ENCODE measurements at regions not wholly inside any gene's neighbourhood (a gene's known extent, or its start where the extent isn't known, plus 50 kb on each side); places are given as distances from the start of the nearest gene placed in this dataset.

GRCh38 chr6:85113934-85114580 lies 335.8 kb upstream of the NT5E start:
- TF ChIP-seq CTCF (IDR thresholded peaks at IDR 0.05) (no peak), CREM (CRISPR knock-in tag; IDR thresholded peaks at IDR 0.05) (no peak), FOXJ3 (CRISPR knock-in tag; IDR thresholded peaks at IDR 0.05; ENCODE audit: borderline replicate concordance) (no peak), NFE2L1 (CRISPR knock-in tag; IDR thresholded peaks at IDR 0.05) (no peak), MAX (CRISPR knock-in tag; IDR thresholded peaks at IDR 0.05) (no peak), ZNF232 (CRISPR knock-in tag; IDR thresholded peaks at IDR 0.05) (no peak), CDX4 (CRISPR knock-in tag; IDR thresholded peaks at IDR 0.05; ENCODE audit: borderline replicate concordance) (no peak), FOXP4 (CRISPR knock-in tag; IDR thresholded peaks at IDR 0.05) (no peak), PREB (CRISPR knock-in tag; IDR thresholded peaks at IDR 0.05; ENCODE audit: borderline replicate concordance) (no peak)

Measured in WTC11 (cell line).